HG03175 (cell line): ENCODE measurements at regions not wholly inside any gene's neighbourhood (a gene's known extent, or its start where the extent isn't known, plus 50 kb on each side); places are given as distances from the start of the nearest gene placed in this dataset.

Source experiments
- ATAC-seq: cut with Tn5 transposase; IDR thresholded peaks from one replicate; pipeline ENCODE4 v1.9.1; 2021; ENCODE audit warnings: mild to moderate bottlenecking, moderate library complexity; ENCODE audit not compliant: unreplicated experiment

DNA sequence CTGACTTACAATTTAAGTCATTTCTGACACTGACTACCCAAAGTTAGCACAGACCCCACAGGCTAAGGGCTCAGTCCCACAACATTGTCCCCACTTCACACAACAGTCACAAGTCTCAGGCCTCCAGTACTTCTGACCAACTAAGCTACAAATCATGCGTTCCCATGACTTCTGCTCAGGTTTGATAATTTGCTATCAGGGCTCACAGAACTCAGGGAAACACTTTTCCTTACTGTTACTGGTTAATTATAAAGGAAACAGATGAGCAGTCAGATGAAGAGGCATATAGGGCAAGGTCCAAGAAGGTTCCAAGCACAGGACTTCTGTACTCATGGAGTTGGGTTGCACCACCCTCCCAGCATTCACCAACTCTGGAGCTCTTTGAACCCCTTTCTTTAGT, 151.2 kb upstream of the TNR start:
- ATAC-seq: no peak

DNA sequence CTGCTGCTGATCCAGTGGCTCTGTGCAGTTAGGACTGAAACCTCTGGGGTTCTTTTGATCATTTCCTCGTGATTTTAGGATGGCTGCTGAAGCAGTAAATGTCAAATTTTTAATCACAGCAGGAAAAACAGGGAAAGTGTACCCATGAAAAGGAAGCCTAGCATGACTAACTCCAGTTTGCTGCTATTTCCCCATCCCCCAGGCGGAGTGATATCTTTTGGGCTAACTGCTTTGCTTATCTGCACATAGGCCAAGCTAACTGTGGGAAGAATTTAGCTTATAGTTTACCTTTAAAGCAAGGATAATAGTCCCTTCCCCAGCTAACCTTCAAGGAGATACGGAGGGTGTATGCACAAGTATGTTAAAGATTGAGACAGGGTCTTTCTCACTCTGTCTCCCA, 149.8 kb upstream of the TNR start:
- no peak for ATAC-seq

DNA sequence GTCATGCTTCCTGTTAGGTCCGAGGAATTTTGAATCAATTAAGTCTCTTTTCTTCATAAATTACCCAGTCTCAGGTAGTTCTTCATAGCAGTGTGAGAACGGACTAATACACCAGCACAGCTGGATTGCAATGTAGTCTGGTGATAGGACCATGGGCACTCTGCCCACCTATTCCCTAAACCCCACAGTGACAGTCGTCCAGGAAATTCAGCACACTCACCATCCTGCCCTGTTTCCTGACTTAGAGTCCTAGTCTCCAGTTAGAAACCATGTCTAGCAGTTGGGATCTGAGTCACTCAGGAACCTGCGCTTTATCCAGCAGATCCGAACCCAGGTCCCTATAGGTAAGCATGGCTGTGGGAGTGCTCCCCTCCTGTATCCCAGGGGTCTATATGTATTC, 149.3 kb upstream of the TNR start:
- ATAC-seq: no peak

DNA sequence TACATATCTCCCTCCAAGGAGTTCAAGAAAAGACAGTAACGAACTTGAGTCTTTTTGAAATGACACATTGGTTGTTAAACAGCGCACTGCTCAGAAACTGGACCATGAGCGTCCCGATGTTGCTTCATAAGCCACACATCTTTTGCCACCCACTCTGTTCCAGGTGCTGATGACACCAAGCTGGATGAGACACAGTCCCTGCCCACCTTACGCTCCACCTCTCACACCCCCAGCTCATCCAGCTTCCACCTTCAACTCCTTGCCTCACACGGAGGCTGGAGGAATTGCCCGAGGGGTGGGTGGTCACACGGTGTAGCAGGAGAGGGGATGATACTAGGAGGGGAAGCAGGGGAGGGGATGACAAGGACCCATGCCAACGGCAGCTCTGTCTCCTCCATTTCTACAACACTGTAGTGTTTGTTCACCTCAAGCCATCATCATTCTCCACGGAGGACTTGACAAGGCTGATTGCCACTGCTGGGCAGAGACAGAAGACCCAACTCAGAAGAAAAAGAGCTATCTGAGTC, 148.5 kb upstream of the TNR start:
- ATAC-seq: no peak

DNA sequence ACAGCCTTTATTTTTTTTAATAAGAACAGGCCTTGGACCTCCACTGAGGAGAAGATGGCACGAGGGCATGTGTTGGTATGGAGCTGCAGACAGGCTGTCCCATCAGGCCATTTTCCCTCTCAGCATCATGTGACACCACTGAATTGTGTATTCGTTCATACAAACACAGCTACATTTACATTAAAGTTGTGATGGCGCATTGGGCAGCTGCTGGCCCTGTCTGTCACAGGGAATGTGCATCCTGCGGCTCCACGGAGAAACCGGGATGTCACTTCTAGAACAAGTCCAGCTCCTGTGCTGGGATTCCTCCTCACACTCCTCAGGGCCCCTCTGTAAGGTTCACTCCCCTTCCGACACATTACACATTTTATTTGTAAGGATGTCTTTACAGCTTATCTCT, 147.6 kb upstream of the TNR start:
- no peak for ATAC-seq

DNA sequence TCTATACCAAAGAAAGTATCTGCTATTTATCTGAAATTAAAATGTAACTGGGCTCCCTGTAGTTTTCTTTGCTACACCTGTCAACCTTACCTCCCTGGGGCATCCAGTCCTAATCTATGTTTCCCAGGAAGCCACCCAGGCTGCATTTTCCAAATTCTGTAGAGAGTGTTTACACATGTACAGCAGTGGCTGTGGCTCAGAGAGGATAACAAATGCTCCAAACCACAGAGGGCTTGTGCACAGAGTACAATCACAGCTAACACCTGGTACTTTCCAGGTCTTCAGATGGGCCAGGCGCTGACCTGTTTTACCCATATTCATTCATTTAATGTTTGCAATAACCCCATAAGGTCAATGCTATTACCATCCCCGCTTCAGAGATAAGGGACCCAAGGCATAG, 146.5 kb upstream of the TNR start:
- ATAC-seq: no peak

DNA sequence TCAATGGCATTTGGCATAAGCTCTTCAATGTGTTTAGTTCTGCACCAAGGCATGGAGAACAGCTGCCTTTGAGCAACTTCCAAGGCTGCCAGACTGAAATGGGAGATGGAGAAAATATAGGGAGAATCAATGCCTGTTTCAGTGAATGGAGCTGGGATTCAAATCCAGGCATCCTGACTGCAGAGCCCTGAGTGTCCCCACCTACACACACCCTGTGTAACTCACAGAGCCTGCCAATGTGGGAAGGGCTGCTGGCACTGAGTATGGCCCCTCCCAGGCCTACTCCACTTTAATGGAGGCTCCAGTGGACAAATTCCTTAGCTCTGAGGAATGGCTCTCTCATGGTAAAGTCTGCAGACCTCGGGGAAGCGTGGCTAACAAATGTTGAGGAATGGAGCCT, 145.6 kb upstream of the TNR start:
- ATAC-seq: no peak

DNA sequence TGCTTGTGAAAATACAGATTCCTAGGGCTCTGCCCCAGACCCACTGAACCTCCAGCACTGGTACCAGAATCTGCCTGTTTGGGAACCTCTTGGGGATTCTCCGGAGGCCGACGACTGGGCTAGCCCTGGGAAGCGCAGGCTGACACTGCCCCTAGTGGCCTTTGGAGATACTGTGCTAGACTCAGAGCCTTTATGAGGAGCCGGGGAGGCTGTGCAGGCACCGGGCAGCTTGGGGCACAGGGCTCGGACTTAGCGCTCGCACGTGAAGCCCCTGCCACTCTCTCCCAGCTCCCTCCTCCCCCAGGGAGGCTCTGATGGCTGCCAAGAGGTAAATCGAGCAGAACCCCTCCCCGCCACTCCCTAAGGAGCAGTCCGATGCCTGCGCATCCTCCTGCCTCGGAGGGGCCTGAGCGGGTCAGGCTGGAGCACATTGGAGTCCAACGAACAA, 144.6 kb upstream of the TNR start:
- ATAC-seq: no peak

DNA sequence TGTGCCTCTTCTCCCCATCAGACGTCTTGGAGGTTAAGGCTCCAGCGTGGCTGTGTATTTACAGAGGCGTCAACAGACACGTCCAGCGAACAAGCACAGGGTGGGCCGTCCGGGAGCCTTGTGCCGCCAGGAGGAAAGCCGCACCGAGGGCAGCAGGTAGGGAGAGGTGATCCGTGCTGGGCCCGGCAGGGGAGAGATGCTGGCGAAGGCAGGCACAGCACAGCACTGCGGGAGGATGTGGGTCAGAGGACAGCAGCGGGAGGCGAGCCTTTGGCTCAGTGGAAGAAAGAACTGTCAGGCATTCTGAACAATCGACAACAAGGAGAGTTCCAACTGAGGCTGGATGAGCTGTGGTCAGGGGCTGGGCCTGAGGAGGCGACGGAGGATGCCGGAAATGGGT, 144.1 kb upstream of the TNR start:
- ATAC-seq: no peak

DNA sequence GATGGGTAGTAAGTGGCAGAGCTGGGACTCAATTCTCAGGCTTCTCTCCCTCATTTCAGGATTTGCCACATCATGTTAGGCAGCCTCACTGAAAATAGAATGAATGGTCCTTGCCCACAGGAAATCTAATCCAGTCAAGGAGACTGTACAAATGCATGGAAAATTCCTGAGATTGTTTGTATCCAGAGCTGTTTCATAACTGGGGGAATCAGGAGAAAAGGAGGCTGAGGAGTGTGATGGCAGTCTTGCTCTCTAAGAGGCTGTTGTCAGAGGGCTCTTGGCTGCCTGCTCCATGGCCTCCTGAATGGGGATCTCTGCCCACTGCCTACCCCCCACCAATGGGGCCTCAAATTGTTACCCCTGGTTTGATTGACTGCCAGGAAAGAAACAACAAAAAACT, 141.9 kb upstream of the TNR start:
- ATAC-seq: no peak

DNA sequence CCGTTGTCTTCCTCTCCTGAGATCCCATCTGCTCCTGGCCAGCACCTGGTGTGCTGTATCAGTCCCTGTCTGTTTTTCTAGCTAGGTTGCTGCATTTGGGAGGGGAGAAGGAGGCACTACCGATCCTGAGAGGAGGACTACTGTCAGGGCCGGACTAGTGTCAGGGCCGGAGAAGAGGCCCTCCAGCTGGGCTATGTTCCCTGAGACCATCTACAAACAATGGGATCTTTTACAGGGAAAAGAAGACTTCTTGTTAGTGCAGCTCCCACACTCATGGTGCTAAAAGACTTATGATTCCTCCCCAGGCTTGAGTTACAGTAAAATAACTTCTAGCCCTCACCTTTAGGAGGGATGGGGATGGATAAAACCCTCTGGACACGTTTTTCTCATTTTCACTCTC, 141.0 kb upstream of the TNR start:
- no peak for ATAC-seq

DNA sequence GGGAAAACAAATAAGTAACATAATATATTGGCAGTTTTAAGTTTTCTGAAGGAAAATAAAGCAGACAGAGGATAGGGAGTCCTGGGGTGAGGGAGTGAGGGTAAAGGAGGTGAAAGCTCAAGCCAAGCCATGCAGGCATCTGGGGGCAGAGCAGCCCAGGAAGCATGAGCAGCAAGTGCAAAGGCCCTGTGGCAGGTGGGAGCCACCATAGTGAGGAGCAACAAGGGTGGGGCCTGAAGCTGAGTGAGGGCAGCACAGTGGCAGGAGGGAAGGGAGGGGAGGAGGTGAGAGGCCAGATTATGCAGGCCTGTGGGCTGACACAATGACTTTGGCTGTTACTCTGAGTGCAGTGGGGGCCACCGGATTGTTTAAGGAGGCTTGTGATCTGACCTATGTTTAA, 138.8 kb upstream of the TNR start:
- ATAC-seq: no peak

DNA sequence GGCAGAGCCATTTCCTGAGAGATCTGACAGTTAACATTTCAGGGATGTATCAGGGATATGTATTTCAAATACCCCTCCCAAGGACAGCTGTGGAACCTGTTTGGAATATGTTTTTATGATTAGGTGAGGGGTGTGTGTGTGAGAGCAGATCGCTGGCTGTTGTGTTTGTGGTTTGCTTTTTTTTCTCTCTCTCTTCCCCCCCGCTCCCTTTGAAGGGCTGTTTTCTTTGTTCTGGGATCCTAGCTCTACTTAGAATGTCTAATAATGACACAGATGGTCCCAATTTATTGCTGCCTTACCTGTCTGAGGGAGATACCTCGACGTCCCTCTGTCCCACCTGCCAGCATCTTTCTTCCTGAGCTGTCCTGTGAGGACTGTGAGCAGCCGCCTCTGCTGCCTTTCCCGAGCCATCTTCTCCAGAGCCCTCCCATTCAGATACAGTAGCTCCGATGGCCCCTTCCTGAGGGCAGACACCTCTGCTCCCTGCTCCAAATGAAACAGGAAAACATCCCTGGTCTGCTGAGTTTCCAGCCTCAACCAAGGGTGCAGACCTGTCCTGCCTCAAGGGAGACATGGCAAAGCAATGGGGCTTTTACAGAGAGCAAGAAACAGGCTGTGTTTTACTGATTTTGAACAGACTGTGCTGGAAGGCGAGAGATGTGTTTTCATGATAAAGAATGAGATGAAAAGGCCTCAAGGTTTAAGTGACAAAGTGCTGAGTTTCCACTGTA, 138.0 kb upstream of the TNR start:
- ATAC-seq: no peak

DNA sequence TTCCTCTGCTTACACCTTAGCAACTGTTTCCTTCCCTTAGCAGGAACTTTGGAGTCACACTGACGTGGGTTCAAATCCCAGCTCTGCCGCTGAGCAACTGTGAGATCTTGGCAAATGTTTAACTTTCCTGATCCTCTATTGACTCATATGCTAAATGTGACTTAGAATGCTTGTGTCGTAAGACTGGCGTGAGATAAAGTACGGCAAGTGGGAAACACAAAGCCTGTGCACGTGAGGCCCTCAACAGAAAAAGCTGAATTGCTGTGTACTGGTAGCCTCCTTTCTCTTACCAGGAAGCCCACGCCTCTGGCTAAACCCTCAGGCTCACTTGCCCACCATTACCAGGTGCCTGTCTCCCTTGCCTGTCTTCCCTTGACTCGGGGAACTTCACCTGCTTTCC, 135.4 kb upstream of the TNR start:
- no peak for ATAC-seq

DNA sequence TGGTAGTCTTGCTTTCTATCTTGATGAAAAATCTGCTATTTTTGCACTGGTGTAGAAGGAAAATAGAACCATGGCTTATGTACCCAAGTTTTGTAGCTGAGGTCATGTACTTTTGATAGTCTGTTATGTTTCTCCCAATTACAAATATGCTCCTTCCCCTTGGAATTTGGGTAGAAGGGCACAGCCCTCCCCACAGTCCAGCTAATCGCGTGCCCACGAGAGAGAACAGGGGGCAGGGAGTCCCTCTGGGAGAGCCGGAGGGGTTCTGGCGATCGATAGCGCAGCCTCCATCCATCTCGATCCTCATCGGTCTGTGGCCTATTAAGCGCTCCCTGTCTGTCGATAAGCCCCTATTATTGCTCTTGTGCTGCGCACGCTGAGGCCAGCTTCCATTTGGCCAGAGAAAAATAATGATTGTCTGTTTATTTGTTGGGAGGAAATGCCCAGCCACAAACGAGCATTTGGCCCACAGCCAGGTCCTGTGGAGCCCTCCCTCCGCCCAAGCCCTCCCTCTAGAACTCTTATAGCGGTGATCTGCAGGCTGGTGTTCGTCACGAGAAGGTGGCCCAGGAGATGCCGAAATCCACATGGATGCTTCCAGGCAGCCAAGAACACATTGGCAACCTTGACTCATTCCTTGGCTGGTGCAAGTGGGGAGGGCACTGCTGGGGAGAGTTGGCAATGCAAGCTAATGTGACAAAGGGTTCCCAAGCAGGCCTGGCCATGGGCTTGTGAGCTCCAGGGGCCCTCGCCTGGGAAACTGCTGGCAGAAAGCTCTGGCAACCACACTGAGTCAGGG, 134.7 kb upstream of the TNR start:
- no peak for ATAC-seq

DNA sequence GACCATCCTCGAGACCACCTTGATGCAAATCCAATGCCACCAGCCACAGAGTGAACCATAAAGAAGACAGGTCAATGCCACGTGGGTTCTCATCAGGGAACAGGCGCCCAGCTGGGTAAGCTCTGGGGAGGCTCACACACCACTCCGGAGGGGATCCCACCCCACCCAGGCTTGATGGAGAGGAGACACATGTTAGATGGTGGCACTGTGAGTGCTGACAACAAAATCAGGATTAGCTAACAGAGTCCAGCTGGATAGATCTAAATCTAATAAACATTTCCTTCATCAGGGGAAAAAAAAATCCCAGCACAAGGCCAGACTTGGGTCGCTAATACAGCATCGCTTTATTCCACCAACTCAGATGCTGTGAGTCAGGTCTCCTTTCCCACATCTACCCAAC, 132.2 kb upstream of the TNR start:
- ATAC-seq: no peak

DNA sequence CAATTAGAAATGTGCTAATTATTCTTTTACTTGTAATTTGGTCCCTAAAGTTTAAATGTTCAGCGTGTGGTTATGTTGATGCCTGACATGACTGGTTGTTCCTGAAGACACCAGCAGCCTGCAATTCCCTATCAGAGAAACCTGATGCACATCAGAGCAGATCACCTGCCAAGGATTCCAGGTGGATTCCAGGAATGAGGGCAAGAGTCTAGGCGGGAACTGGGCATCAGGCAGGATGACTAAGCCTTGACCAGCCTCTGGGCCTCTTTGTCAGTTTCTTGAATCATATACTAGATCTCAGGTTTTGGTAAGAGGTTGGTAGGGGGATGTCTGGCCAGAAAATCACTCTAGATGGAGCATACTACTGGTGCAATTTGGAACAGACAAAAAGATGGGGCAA, 130.7 kb upstream of the TNR start:
- no peak for ATAC-seq

DNA sequence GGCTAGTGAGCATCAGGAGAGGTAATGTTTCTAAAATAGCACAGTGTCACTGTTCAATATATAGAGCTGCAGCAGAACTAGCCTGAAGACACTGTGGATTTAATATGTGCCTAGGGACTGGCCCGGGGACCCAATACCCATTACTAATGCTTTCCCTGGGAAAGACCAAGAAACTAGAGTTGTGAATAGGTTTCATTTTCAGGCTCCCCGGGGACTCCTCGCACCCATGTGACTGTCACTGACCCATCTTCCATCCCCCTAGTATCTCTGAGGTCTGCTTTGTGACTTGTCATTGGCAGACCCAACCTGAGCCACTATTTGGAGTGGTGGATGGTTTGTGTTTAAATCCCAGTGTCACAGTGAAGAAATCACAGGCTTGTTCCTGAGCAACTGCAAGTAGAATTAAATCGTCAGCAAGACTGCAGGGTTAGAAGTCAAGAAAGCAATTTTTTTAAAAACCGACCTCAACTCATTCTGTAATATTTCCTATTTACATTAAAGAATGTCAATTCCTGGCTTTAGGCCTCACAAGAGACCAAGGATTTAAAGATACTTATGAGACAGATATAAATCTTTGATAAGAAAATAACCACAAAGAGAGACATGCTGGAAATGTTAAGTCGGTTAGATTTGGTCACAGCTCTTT, 130.0 kb upstream of the TNR start:
- peak; percentile 81 for ATAC-seq

DNA sequence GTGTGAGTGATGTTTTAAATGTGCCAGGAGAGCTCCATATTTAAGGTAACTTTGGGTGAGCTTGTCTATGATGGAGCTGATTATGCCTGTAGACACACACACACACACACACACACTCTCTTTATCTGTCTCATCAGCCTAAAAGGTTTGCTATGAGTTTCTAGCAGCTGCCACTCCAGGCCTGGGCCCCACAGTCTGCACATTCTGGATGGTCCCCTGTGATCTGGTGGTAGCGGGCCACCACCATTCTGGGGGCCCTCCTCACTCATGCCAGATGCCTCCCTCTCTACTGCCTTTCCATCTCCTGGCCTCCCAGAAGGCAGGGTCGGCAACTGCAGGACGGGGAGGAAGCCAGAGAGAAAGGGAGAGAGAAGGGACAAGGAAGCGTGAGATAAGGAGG, 129.2 kb upstream of the TNR start:
- ATAC-seq: no peak

DNA sequence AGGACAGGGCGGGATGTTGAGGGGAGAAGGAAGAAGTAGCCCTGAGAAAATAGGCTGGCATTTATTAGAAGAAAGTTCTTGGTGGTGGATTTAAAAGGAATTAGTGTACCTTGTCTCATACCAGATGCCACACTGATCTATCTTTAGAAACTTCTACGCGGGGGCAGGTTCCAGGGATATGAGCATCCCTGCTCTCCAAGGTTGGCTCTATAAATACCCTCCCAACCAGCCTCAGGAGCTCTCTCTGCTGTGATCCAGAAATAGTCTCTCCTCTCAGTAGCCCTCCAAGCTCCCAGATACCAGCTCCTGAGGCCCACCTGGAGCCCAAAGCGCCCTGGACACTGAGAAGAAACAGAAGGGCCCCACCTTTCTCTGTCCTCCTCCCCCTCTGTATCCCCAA, 128.3 kb upstream of the TNR start:
- no peak for ATAC-seq

DNA sequence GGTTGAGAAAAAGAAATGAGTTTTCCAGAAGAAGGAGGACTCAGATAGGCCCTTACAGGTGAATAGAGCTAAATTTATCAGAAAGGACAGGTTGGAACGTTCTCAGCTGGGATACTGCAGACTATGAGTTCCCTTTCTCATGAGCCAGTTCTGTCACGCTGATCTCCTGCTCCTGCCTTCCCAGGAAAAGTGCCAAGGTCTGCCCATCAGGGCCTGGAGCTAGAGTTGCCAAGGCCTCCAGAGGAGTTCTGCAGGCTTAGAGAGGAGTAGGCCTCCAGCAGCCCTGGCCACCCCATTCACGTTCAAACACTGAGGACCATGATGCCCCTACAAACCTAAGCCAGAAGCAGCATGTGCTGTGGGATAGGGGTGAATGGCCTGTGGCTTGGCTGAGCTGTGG, 126.8 kb upstream of the TNR start:
- no peak for ATAC-seq

DNA sequence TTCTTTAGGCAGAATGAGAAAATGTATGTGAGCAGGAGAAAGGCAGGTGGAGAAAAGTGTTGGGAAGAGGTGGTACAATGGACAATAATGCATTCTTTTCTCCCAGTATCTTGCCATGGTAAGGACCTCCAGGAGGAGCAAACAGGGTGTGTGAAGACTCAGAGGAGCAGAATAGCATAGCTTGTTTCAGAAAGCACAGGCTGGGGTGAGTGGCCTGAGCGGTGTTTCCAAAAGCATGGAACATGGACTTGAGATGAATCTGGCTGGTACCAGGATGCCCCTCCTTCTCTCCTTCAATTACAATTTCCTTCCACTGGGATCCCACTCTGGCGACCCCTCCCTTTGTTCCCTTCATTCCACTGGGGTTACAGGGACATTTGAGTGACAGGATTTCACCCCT, 123.4 kb upstream of the TNR start:
- no peak for ATAC-seq
